Activated naive CD8-positive, alpha-beta T cell treated with anti-CD3 and anti-CD28 coated beads for 36 hours (primary cell): ENCODE measurements at regions not wholly inside any gene's neighbourhood (a gene's known extent, or its start where the extent isn't known, plus 50 kb on each side); places are given as distances from the start of the nearest gene placed in this dataset.

Experiments
- DNase-seq: peaks from one replicate; pipeline ENCODE4 v3.0.0; 2021
- H3K27ac Mint-ChIP-seq: one replicate; pipeline ENCODE4 v1.8.0; 2022; ENCODE audit warnings: mild to moderate bottlenecking, moderate library complexity, mixed read lengths
- H3K27me3 Mint-ChIP-seq: one replicate; pipeline ENCODE4 v1.8.0; 2022; ENCODE audit warnings: mild to moderate bottlenecking, mixed read lengths
- H3K36me3 Mint-ChIP-seq: one replicate; pipeline ENCODE4 v1.8.0; 2021; ENCODE audit warnings: mild to moderate bottlenecking, mixed read lengths
- H3K4me1 Mint-ChIP-seq: one replicate; pipeline ENCODE4 v1.8.0; 2021; ENCODE audit warnings: mixed read lengths
- H3K4me3 Mint-ChIP-seq: one replicate; pipeline ENCODE4 v1.8.0; 2022; ENCODE audit warnings: mild to moderate bottlenecking, moderate library complexity, mixed read lengths
- H3K9me3 Mint-ChIP-seq: one replicate; pipeline ENCODE4 v1.8.0; 2022; ENCODE audit warnings: mixed read lengths

- no peak overlapping the region for H3K27ac Mint-ChIP-seq
Observed at GRCh38 chr14:83300476-83301064, 1766.9 kb upstream of the SEL1L start.

DNA sequence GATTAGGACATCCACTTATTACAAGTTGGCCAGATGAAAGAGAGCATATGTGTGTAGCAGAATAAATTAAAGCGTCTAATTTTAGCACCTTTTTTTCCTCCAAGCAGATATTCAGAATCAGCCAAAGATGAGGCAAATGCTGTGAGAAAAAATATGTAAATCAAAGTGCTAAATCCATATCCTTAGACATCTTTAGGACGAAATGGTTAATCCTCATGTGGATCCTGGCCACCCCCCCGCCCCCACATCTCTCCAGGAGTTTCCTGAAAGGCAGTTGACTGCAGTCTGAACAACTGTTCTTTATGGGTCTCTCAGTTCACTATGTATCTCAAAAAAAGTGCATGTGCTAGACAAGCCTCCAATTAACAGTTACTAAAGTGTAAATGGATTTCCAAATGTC lies 1768.1 kb upstream of the SEL1L start:
- Mint-ChIP-seq H3K36me3 (no peaks in the 10 kb centered on the region), H3K4me1 (no peaks in the 10 kb centered on the region)

More at GRCh38 chr14:83300476-83301064, 1766.9 kb upstream of the SEL1L start:
- no peaks in the 10 kb centered on the region for H3K4me1 Mint-ChIP-seq
- H3K36me3 Mint-ChIP-seq: no peaks in the 10 kb centered on the region
- no peak overlapping the region for H3K4me3 Mint-ChIP-seq
- H3K27me3 Mint-ChIP-seq: no peaks in the 10 kb centered on the region
- DNase-seq: no peak
- H3K9me3 Mint-ChIP-seq: no peaks in the 10 kb centered on the region

DNA sequence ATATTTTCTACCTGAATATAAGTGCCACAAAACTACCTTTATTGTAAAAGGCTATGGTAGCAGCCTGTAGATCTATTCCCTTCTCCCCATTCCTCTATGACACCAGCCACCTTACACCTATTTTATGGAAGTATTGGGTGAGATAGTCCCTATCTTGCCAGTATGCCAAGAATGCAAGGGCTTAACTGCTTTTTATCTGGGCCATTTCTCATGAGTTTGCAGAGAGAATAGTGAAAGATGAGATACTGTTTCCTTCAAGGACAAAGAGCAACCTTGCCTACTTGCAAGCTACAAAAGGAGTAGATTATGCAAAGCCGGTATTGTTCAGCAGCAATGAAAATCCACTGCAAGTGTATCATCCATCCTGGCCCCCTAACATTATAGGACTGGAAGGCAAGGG lies 1775.6 kb upstream of the SEL1L start:
- H3K27me3 Mint-ChIP-seq: no peaks in the 10 kb centered on the region
- no peak overlapping the region for H3K4me3 Mint-ChIP-seq
- no peak for DNase-seq
- no peaks in the 10 kb centered on the region for H3K4me1 Mint-ChIP-seq
- peaks cover 14% of the 10 kb centered on the region for H3K9me3 Mint-ChIP-seq
- no peaks in the 10 kb centered on the region for H3K36me3 Mint-ChIP-seq
- H3K27ac Mint-ChIP-seq: no peak overlapping the region

More for the DNA sequence above, 1768.1 kb upstream of the SEL1L start:
- no peak for DNase-seq
- H3K27ac Mint-ChIP-seq: no peak overlapping the region
- no peak overlapping the region for H3K4me3 Mint-ChIP-seq
- H3K9me3 Mint-ChIP-seq: no peaks in the 10 kb centered on the region
- no peaks in the 10 kb centered on the region for H3K27me3 Mint-ChIP-seq

- Mint-ChIP-seq H3K4me3 (no peak overlapping the region), H3K27ac (no peak overlapping the region), H3K4me1 (no peaks in the 10 kb centered on the region), H3K36me3 (no peaks in the 10 kb centered on the region), H3K9me3 (peaks cover 14% of the 10 kb centered on the region), H3K27me3 (no peaks in the 10 kb centered on the region)
- no peak for DNase-seq
Observed at GRCh38 chr14:83309833-83310232, 1776.2 kb upstream of the SEL1L start.

- H3K36me3 Mint-ChIP-seq: no peaks in the 10 kb centered on the region
- peaks cover 15% of the 10 kb centered on the region for H3K9me3 Mint-ChIP-seq
- no peaks in the 10 kb centered on the region for H3K4me1 Mint-ChIP-seq
- no peak for DNase-seq
- no peak overlapping the region for H3K4me3 Mint-ChIP-seq
- no peaks in the 10 kb centered on the region for H3K27me3 Mint-ChIP-seq
- H3K27ac Mint-ChIP-seq: no peak overlapping the region
Observed at GRCh38 chr14:83312511-83312910, 1778.9 kb upstream of the SEL1L start.

- H3K9me3 Mint-ChIP-seq: peaks cover 11% of the 10 kb centered on the region
- no peak for DNase-seq
- no peaks in the 10 kb centered on the region for H3K27me3 Mint-ChIP-seq
- no peaks in the 10 kb centered on the region for H3K4me1 Mint-ChIP-seq
- H3K27ac Mint-ChIP-seq: no peak overlapping the region
- H3K36me3 Mint-ChIP-seq: no peaks in the 10 kb centered on the region
- no peak overlapping the region for H3K4me3 Mint-ChIP-seq
Observed at GRCh38 chr14:83314764-83315163, 1781.1 kb upstream of the SEL1L start.

GRCh38 chr14:83316356-83316755 lies 1782.7 kb upstream of the SEL1L start:
- Mint-ChIP-seq H3K27ac (no peak overlapping the region), H3K4me1 (no peaks in the 10 kb centered on the region), H3K36me3 (no peaks in the 10 kb centered on the region), H3K4me3 (no peak overlapping the region), H3K27me3 (no peaks in the 10 kb centered on the region), H3K9me3 (peaks cover 5% of the 10 kb centered on the region)
- DNase-seq: no peak

DNA sequence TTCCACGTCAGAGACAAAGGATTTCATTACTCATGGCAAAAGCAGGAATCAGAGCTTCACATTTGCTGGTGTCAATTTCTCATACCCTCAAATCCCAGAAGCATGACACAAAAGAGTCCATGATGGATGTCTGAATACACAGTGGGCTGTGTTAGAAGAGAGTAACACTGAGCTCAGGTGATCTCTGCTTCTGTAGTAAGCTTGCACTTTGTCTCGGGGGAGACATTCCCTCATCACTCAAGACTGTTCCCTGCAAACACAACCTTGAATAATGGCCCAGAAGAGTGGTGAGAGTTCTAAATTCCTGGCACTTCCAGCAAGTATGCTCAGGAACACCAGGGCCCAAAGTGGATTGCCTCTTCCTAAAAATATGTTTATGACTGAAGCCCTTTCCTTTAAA lies 1787.2 kb upstream of the SEL1L start:
- DNase-seq: no peak
- Mint-ChIP-seq H3K4me1 (no peaks in the 10 kb centered on the region), H3K27ac (no peak overlapping the region), H3K27me3 (no peaks in the 10 kb centered on the region), H3K9me3 (no peaks in the 10 kb centered on the region), H3K4me3 (no peak overlapping the region), H3K36me3 (no peaks in the 10 kb centered on the region)

DNA sequence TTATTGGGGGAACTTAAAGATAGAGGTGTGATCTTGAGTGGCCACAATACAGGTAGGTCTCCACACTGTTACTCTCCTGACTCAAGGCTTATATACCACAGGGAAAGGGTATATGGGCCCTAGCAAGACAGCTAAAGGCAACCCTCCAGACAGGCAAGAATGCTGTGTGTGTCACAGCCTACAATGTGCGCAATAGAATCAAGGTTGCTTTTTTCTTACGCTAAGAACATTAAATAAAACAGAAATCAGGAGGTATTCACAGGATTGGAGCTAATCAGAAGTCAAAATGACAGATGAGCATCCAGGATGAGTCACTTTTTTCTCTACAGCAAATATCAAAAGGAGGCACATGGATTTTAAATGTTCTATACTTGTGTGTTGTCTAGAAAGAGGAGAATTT lies 1797.9 kb upstream of the SEL1L start:
- Mint-ChIP-seq H3K9me3 (peaks cover 1% of the 10 kb centered on the region), H3K4me1 (no peaks in the 10 kb centered on the region), H3K27me3 (no peaks in the 10 kb centered on the region), H3K27ac (no peak overlapping the region), H3K36me3 (no peaks in the 10 kb centered on the region), H3K4me3 (no peak overlapping the region)
- DNase-seq: no peak

DNA sequence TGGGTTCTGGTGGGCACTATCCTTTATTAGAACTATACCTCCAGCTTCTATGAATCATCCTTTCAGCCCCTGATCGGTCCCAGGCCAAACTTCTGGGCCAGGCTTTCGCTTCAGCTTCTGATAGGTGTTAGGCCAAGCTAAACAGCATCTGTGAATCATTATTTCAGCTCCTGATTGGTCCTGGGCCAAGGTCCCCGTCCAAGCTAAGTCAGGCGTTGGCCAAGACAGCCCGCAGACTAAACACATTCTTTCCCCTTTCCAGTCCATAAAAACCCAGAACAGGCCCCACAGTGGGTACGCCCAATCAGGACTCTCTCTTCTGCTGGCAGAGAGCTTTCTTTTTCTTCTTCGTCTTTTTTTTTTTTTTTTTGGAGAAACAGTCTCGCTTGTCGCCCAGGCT lies 1808.9 kb upstream of the SEL1L start:
- Mint-ChIP-seq H3K4me3 (no peak overlapping the region), H3K9me3 (peaks cover 4% of the 10 kb centered on the region)

GRCh38 chr14:83347874-83348273 lies 1814.2 kb upstream of the SEL1L start:
- H3K4me1 Mint-ChIP-seq: no peaks in the 10 kb centered on the region
- no peaks in the 10 kb centered on the region for H3K36me3 Mint-ChIP-seq
- peaks cover 7% of the 10 kb centered on the region for H3K9me3 Mint-ChIP-seq
- no peak for DNase-seq
- no peak overlapping the region for H3K27ac Mint-ChIP-seq
- H3K4me3 Mint-ChIP-seq: no peak overlapping the region
- no peaks in the 10 kb centered on the region for H3K27me3 Mint-ChIP-seq

More for the DNA sequence above, 1808.9 kb upstream of the SEL1L start:
- DNase-seq: no peak
- Mint-ChIP-seq H3K4me1 (no peaks in the 10 kb centered on the region), H3K27ac (no peak overlapping the region), H3K27me3 (no peaks in the 10 kb centered on the region), H3K36me3 (no peaks in the 10 kb centered on the region)

DNA sequence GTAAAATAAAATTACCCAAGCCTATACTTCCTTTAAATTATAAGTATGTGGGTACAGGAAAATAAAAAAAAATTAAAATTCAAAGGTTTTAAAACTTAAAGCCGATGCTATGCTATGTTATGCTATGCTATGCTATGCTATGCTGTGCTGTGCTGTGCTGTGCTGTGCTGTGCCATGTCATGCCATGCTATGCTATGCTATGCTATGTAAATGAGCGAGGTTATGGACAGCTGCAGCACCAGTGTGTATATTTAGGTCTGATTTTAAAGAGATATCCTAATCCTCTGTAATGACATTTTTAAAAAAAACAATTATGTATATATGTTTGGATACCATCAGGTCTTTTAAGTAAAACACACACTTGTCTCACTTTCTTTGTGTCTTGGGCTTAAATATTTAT lies 1822.0 kb upstream of the SEL1L start:
- H3K27me3 Mint-ChIP-seq: no peaks in the 10 kb centered on the region
- H3K27ac Mint-ChIP-seq: no peak overlapping the region
- peaks cover 1% of the 10 kb centered on the region for H3K9me3 Mint-ChIP-seq
- no peak overlapping the region for H3K4me3 Mint-ChIP-seq
- DNase-seq: no peak
- no peaks in the 10 kb centered on the region for H3K36me3 Mint-ChIP-seq
- no peaks in the 10 kb centered on the region for H3K4me1 Mint-ChIP-seq

- Mint-ChIP-seq H3K9me3 (peaks cover 1% of the 10 kb centered on the region), H3K36me3 (no peaks in the 10 kb centered on the region), H3K4me1 (no peaks in the 10 kb centered on the region), H3K27ac (no peak overlapping the region), H3K27me3 (no peaks in the 10 kb centered on the region), H3K4me3 (no peak overlapping the region)
- no peak for DNase-seq
Observed at GRCh38 chr14:83356080-83356479, 1822.4 kb upstream of the SEL1L start.

DNA sequence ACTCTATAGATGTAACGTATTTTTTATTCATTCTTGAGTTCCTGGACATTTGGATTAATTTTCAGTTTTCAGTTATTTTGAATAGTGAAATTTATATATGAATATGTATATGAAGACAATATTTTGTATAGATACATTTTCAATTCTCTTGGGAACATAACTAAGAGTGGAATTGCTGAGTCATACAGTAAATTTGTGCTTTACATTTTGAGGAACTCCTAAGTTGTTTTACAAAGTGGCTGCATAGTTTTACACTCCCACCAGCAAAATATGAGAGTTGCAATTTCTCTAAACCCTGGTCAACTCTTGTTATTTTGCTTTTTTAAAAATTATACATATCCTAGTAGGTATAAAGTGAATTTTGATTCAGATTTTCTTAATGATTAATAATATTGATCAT lies 1838.6 kb upstream of the SEL1L start:
- Mint-ChIP-seq H3K4me1 (no peaks in the 10 kb centered on the region), H3K27me3 (no peaks in the 10 kb centered on the region), H3K36me3 (no peaks in the 10 kb centered on the region), H3K9me3 (peaks cover 11% of the 10 kb centered on the region), H3K27ac (no peak overlapping the region), H3K4me3 (no peak overlapping the region)
- no peak for DNase-seq

DNA sequence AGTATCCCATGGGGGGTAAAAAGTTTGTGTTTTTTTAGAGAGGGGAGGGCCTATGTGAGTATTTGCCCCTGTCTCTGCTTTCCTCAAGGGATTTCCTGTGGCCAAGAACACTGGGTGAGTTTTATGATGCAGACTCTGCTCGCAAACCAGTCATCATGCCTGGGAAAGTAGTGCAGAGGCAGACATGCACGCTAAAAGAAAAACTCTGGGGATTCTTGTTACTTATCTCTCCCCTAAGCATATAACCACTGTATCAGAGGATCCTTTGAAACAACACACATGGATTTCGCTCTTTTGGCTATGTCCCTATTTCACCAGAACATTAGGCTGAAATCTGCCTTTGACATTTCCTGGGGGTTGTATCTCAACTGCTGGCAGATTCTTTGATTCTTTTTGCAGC lies 1845.8 kb upstream of the SEL1L start:
- H3K36me3 Mint-ChIP-seq: no peaks in the 10 kb centered on the region
- peaks cover 16% of the 10 kb centered on the region for H3K9me3 Mint-ChIP-seq
- H3K27ac Mint-ChIP-seq: no peak overlapping the region
- H3K4me1 Mint-ChIP-seq: no peaks in the 10 kb centered on the region
- no peak for DNase-seq
- no peaks in the 10 kb centered on the region for H3K27me3 Mint-ChIP-seq
- no peak overlapping the region for H3K4me3 Mint-ChIP-seq

GRCh38 chr14:83384253-83384652 lies 1850.6 kb upstream of the SEL1L start:
- no peaks in the 10 kb centered on the region for H3K36me3 Mint-ChIP-seq
- DNase-seq: no peak
- H3K4me3 Mint-ChIP-seq: no peak overlapping the region
- no peaks in the 10 kb centered on the region for H3K27me3 Mint-ChIP-seq
- H3K9me3 Mint-ChIP-seq: peaks cover 33% of the 10 kb centered on the region
- H3K27ac Mint-ChIP-seq: no peak overlapping the region
- H3K4me1 Mint-ChIP-seq: no peaks in the 10 kb centered on the region

DNA sequence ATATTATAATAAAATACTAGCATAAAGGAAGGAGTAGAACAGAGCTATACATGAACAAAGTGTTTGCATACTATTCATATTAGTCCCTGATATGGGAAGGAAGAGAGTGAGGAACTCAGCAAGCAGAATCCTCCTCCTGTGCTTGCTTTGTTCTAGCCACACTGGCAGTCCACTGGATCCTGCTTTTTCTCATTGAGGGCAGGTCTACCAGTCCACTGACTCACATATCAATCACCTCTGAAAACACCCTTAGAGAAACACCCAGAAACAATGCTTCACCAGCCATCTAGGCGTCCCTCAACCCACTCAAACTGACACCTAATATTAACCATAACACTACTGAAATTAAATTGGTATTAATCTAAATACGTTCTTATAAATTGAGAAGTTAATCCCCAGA lies 1861.7 kb upstream of the SEL1L start:
- Mint-ChIP-seq H3K36me3 (no peaks in the 10 kb centered on the region), H3K27ac (no peak overlapping the region), H3K27me3 (no peaks in the 10 kb centered on the region), H3K4me3 (no peak overlapping the region), H3K4me1 (no peaks in the 10 kb centered on the region), H3K9me3 (peaks cover 7% of the 10 kb centered on the region)
- no peak for DNase-seq
